DMS153 treated with DMSO at 0.1 percent for 48 hours (cell line): ENCODE measurements at regions not wholly inside any gene's neighbourhood (a gene's known extent, or its start where the extent isn't known, plus 50 kb on each side); places are given as distances from the start of the nearest gene placed in this dataset.
"Not testable (repeated sequence)": the region's sequence is repeated elsewhere in the genome, so short reads cannot be mapped to it uniquely, and the experiment has no call there.

Experiments used
- DNase-seq: peaks from one replicate; lab custom pipeline; 2025; ENCODE audit not compliant: unreplicated experiment; lab: John Stamatoyannopoulos, UW

GRCh38 chr10:55782181-55782580 is 578.9 kb downstream of the ZWINT start:
- DNase-seq: no peak

- DNase-seq: no peak
These were observed 594.8 kb downstream of the ZWINT start for GRCh38 chr10:55766212-55766611.

GRCh38 chr10:55750458-55750857 is 610.6 kb downstream of the ZWINT start:
- no peak for DNase-seq

- DNase-seq: no peak
These were observed 613.8 kb downstream of the ZWINT start for GRCh38 chr10:55747244-55747643.

GRCh38 chr10:55746002-55746401 is 615.1 kb downstream of the ZWINT start:
- peak; percentile 32 for DNase-seq

GRCh38 chr10:55742487-55742886 is 618.6 kb downstream of the ZWINT start:
- DNase-seq: no peak

- not testable (repeated sequence) for DNase-seq
These were observed 620.3 kb downstream of the ZWINT start for GRCh38 chr10:55740767-55741166.

- DNase-seq: no peak
These were observed 620.9 kb downstream of the ZWINT start for GRCh38 chr10:55740110-55740509.

GRCh38 chr10:55734112-55734511 is 626.9 kb downstream of the ZWINT start:
- DNase-seq: no peak

- DNase-seq: no peak
These were observed 656.1 kb downstream of the ZWINT start for GRCh38 chr10:55704950-55705349.

GRCh38 chr10:55668326-55668922 is 692.6 kb downstream of the ZWINT start:
- DNase-seq: no peak

- DNase-seq: no peak
These were observed 707.5 kb downstream of the ZWINT start for GRCh38 chr10:55653531-55653930.

GRCh38 chr10:55641601-55642000 is 719.5 kb downstream of the ZWINT start:
- DNase-seq: no peak

GRCh38 chr10:55631071-55631654 is 729.9 kb downstream of the ZWINT start:
- peak; percentile 94 for DNase-seq

- DNase-seq: no peak
These were observed 730.5 kb downstream of the ZWINT start for GRCh38 chr10:55630491-55631056.

- DNase-seq: no peak
These were observed 731.1 kb downstream of the ZWINT start for GRCh38 chr10:55629793-55630490.

- DNase-seq: no peak
These were observed 732.8 kb downstream of the ZWINT start for GRCh38 chr10:55628260-55628701.

GRCh38 chr10:55627501-55628051 is 733.5 kb downstream of the ZWINT start:
- DNase-seq: no peak

- DNase-seq: peak; percentile 9
These were observed 759.2 kb downstream of the ZWINT start for GRCh38 chr10:55601690-55602478.

GRCh38 chr10:55551603-55552002 is 750.6 kb upstream of the PCDH15 start:
- no peak for DNase-seq

- DNase-seq: no peak
These were observed 749.2 kb upstream of the PCDH15 start for GRCh38 chr10:55550236-55550635.
